Fibroblast of mammary gland (primary cell): ENCODE measurements at regions not wholly inside any gene's neighbourhood (a gene's known extent, or its start where the extent isn't known, plus 50 kb on each side); places are given as distances from the start of the nearest gene placed in this dataset.
A peak's percentile ranks its signal among the peaks of the same experiment; 100 is the strongest.

Experiments used
- DNase-seq: peaks from one replicate; pipeline ENCODE4 v3.0.0-alpha.2; 2010; ENCODE audit warnings: low read depth
- H3K4me3 ChIP-seq: 2 replicates; pipeline ENCODE4 v1.5.1; 2011; ENCODE audit warnings: low read depth, mild to moderate bottlenecking, low read length, moderate library complexity; ENCODE audit not compliant: control insufficient read depth
- CTCF ChIP-seq: conservative IDR thresholded peaks from 2 replicates; pipeline ENCODE4 v1.5.1; 2011; ENCODE audit warnings: low read depth, low read length, inconsistent platforms; ENCODE audit not compliant: control insufficient read depth, insufficient read depth

- no peak overlapping the region for H3K4me3 ChIP-seq
- no peak for TF ChIP-seq CTCF
- DNase-seq = peak; percentile 40
These were observed 421.5 kb upstream of the GNPDA2 start for GRCh38 chr4:45147866-45148265.

- TF ChIP-seq CTCF = no peak
- DNase-seq = no peak
- H3K4me3 ChIP-seq = no peak overlapping the region
These were observed 404.7 kb upstream of the GNPDA2 start for GRCh38 chr4:45131020-45131419.

- no peak for TF ChIP-seq CTCF
- no peak for DNase-seq
These were observed 396.1 kb upstream of the GNPDA2 start for GRCh38 chr4:45122406-45122805.

GRCh38 chr4:45121426-45121975 lies 395.1 kb upstream of the GNPDA2 start:
- no peak for DNase-seq
- no peak for TF ChIP-seq CTCF
- no peak overlapping the region for H3K4me3 ChIP-seq

More at GRCh38 chr4:45122406-45122805, 396.1 kb upstream of the GNPDA2 start:
- H3K4me3 ChIP-seq = no peak overlapping the region

GRCh38 chr4:45120163-45120562 lies 393.8 kb upstream of the GNPDA2 start:
- TF ChIP-seq CTCF = no peak
- no peak overlapping the region for H3K4me3 ChIP-seq
- DNase-seq = no peak

GRCh38 chr4:45119376-45119775 lies 393.0 kb upstream of the GNPDA2 start:
- no peak for DNase-seq
- no peak overlapping the region for H3K4me3 ChIP-seq
- no peak for TF ChIP-seq CTCF

- TF ChIP-seq CTCF = no peak
- no peak overlapping the region for H3K4me3 ChIP-seq
- no peak for DNase-seq
These were observed 376.4 kb upstream of the GNPDA2 start for GRCh38 chr4:45102716-45103115.
